K562 (cell line): ENCODE measurements at regions not wholly inside any gene's neighbourhood (a gene's known extent, or its start where the extent isn't known, plus 50 kb on each side); places are given as distances from the start of the nearest gene placed in this dataset.

ENCODE experiments used
- ATAC-seq: fragments of 200-7000 bp; cut with Tn5 transposase; 3 replicates; pipeline ENCODE4 v1.9.1; 2020; ENCODE audit warnings: moderate library complexity
- BruUV-seq: library from RNA; stranded (reverse); fragments of 400-500 nt; replicated peaks from 2 replicates; lab custom pipeline; 2021; lab: Mats Ljungman, UMichigan
- CTCF ChIA-PET: fragments of 300-600 bp; formaldehyde crosslinking; extraction: SDS; loops from one replicate; lab custom pipeline; 2021; ENCODE audit warnings: low intra/inter-chr PET ratio; lab: Yijun Ruan, JAX
- POLR2A ChIA-PET: fragments of 300-600, 350-650 bp; sonication (Branson Sonifier 250); formaldehyde crosslinking; extraction: SDS; loops from one replicate; lab custom pipeline; 2021; ENCODE audit warnings: antibody characterized with exemption, inconsistent platforms; lab: Yijun Ruan, JAX
- DNase-seq, 4 experiments: peaks; one replicate each; pipeline versions ENCODE4 v3.0.0 to v3.0.0-alpha.2; 2011 to 2018; ENCODE audit warnings: low spot score in 3 of 4, mixed read lengths in 3 of 4; ENCODE audit errors: extremely low read depth in 1 of 4
- FAIRE-seq: peaks from 2 replicates; lab custom pipeline; 2011; peaks lifted over from hg19 to GRCh38; lab: Jason Lieb, UNC
- H2AFZ ChIP-seq: 2 replicates; pipeline ENCODE4 v1.6.0; 2011; ENCODE audit warnings: low read depth, low read length, control low read depth, inconsistent platforms
- H3K27ac ChIP-seq: fragments of 200-600 bp; 3 replicates; pipeline ENCODE4 v1.8.0; 2011; ENCODE audit warnings: low read depth, mild to moderate bottlenecking, control low read depth, inconsistent platforms, low read length, moderate library complexity, mixed read lengths; ENCODE audit errors: extremely low read depth
- H3K27me3 ChIP-seq, 2 experiments: fragments of 300-600 bp in 1 of 2; 2 replicates in 1 of 2; 3 replicates in 1 of 2; pipeline versions ENCODE4 v1.6.0 to v1.8.0; 2011; ENCODE audit warnings: inconsistent platforms in 2 of 2, low read length in 2 of 2, mild to moderate bottlenecking in 1 of 2, mixed read lengths in 1 of 2, moderate library complexity in 1 of 2; ENCODE audit not compliant: control insufficient read depth in 2 of 2, insufficient read depth in 2 of 2
- H3K36me3 ChIP-seq: fragments of 300-600 bp; 3 replicates; pipeline ENCODE4 v1.8.0; 2011; ENCODE audit warnings: mild to moderate bottlenecking, low read length, inconsistent platforms; ENCODE audit not compliant: control insufficient read depth, insufficient read depth
- H3K4me1 ChIP-seq, 2 experiments: fragments of 200-600 bp in 1 of 2; replicated peaks in 1 of 2; 2 replicates in 1 of 2; 3 replicates in 1 of 2; pipeline versions ENCODE4 v1.5.1 to v1.8.0; 2011; ENCODE audit warnings: inconsistent platforms in 2 of 2, low read length in 2 of 2, mild to moderate bottlenecking in 1 of 2, mixed read lengths in 1 of 2, moderate library complexity in 1 of 2; ENCODE audit not compliant: control insufficient read depth in 2 of 2, insufficient read depth in 2 of 2
- H3K4me2 ChIP-seq: 2 replicates; pipeline ENCODE4 v1.6.1; 2011; ENCODE audit warnings: low read length, control low read depth, inconsistent platforms, mixed read lengths; ENCODE audit not compliant: insufficient read depth
- H3K4me3 ChIP-seq: fragments of 200-600 bp; sonication (generic), shearing (Covaris generic); 2 replicates; pipeline ENCODE4 v1.5.1; 2016; ENCODE audit warnings: control low read depth, inconsistent platforms
- H3K79me2 ChIP-seq: fragments of 200-600 bp; 3 replicates; pipeline ENCODE4 v1.8.0; 2011; ENCODE audit warnings: low read length, inconsistent platforms; ENCODE audit not compliant: control insufficient read depth, insufficient read depth
- H3K9ac ChIP-seq, 2 experiments: 2 replicates each; pipeline versions ENCODE4 v1.6.0 to v1.6.1; 2011; ENCODE audit warnings: low read depth in 2 of 2, low read length in 2 of 2, control low read depth in 1 of 2, inconsistent platforms in 1 of 2, mild to moderate bottlenecking in 1 of 2, mixed read lengths in 1 of 2; ENCODE audit not compliant: insufficient read depth in 1 of 2
- H3K9me1 ChIP-seq: one replicate; pipeline ENCODE4 v1.6.0; 2011; ENCODE audit warnings: inconsistent platforms, mild to moderate bottlenecking, low read length, moderate library complexity; ENCODE audit not compliant: control insufficient read depth, insufficient read depth
- H3K9me3 ChIP-seq: replicated peaks from 2 replicates; pipeline ENCODE4 v1.5.1; 2011; ENCODE audit warnings: low read depth, low read length, inconsistent platforms; ENCODE audit not compliant: control insufficient read depth, insufficient read depth
- H4K20me1 ChIP-seq: replicated peaks from 2 replicates; pipeline ENCODE4 v1.6.1; 2011; ENCODE audit warnings: low read length, inconsistent platforms, mixed read lengths; ENCODE audit not compliant: control insufficient read depth, insufficient read depth
- CREBBP ChIP-seq: IDR thresholded peaks from one replicate; pipeline ENCODE4 v1.6.1; 2012; ENCODE audit warnings: low read depth, mild to moderate bottlenecking, control low read depth, inconsistent platforms, low read length
- HCFC1 ChIP-seq: IDR thresholded peaks from 2 replicates; pipeline ENCODE4 v1.6.1; 2012; ENCODE audit warnings: low read depth, low read length, improper control_type of control experiment
- HOMEZ ChIP-seq: fragments of 250-450 bp; sonication (Bioruptor Pico); IDR thresholded peaks from 2 replicates; pipeline ENCODE4 v1.4.0; 2020; ENCODE audit warnings: mild to moderate bottlenecking, moderate library complexity
- MED1 ChIP-seq: sonication (generic); formaldehyde crosslinking; IDR thresholded peaks from 2 replicates; pipeline ENCODE4 v1.8.1; 2023; ENCODE audit warnings: missing genetic modification reagents, borderline replicate concordance
- ZEB2 ChIP-seq: fragments of 450-650 bp; IDR thresholded peaks from 2 replicates; pipeline ENCODE4 v1.6.1; 2016
- ZNF551 ChIP-seq: fragments of 250-450 bp; sonication (Bioruptor Pico); IDR thresholded peaks from 2 replicates; pipeline ENCODE4 v1.5.0; 2021; ENCODE audit warnings: mild to moderate bottlenecking, moderate library complexity
- ZNF766 ChIP-seq: fragments of 200-800 bp; sonication (Bioruptor generic); conservative IDR thresholded peaks from 2 replicates; pipeline ENCODE4 v1.6.1; 2016; ENCODE audit warnings: missing genetic modification characterization, missing compliant biosample characterization
- WGBS: fragments of 100-300 bp; shearing (Covaris generic); methylation state at CpG from one replicate; pipeline ENCODE4 v1.1.6; 2016; ENCODE audit warnings: low coverage, mixed read lengths; ENCODE audit not compliant: insufficient coverage; ENCODE audit errors: missing lambda C conversion rate; 5-methylcytosine and 5-hydroxymethylcytosine counted together
- in situ Hi-C: fragments of 300-500 bp; cut with MboI; formaldehyde crosslinking; loops from 4 replicates; pipeline ENCODE4 v1.15.0; 2018; ENCODE audit warnings: inconsistent platforms, mixed read lengths
- intact Hi-C: fragments of 100-400 bp; cut with micrococcal nuclease; formaldehyde crosslinking; loops from 2 replicates; pipeline ENCODE4 v1.14.2; 2022
- TF ChIP-seq, protein P1 (sequence below): sonication (generic); formaldehyde crosslinking; IDR thresholded peaks from 2 replicates; pipeline ENCODE4 v1.8.0; 2023; ENCODE audit warnings: missing genetic modification reagents, mild to moderate bottlenecking, borderline replicate concordance

DNA sequence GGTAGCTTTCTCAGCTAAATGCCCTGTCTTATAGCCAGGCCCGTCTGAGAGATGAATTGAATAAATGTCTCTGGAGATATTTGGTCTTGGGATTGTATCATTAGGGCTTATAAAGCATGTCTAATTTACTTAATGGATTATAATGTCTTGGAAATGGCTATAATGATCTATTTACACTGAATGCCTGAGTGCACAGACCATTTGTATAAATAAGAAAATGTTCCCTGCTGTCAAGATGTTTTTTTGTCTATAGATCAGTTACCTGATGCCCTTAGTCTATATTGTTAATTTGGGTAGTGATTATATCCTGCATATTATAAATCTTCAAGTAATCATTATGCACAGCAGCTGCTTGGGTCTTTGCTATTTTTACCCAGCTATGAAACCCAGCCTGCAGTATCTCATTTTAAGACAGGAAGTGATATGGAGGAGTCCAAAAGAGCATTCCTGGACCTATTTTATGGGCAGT, 112.9 kb upstream of the ACTBL2 start:
- Histone ChIP-seq H2AFZ (no peak overlapping the region), H3K4me3 (no peak overlapping the region), H3K4me2 (no peak overlapping the region), H3K9ac (no peak overlapping the region), H3K79me2 (no peaks in the 10 kb centered on the region), H3K27ac (no peak overlapping the region), H3K9me1 (no peaks in the 10 kb centered on the region), H3K4me1 (no peaks in the 10 kb centered on the region), H3K36me3 (no peaks in the 10 kb centered on the region), H4K20me1 (no peaks in the 10 kb centered on the region), H3K27me3 (peaks cover 0 to 12% of the 10 kb centered on the region in 2 experiments; a peak in 3 of 5 replicates), H3K9me3 (no peaks in the 10 kb centered on the region)
- WGBS: 0% methylated on average over 1 of the region's 1 CpG
- intact Hi-C loops: no loop called here
- no TSS peak for BruUV-seq
- FAIRE-seq (no peak), ATAC-seq (no peak), DNase-seq (no peak)
- TF ChIP-seq, protein P1, sequence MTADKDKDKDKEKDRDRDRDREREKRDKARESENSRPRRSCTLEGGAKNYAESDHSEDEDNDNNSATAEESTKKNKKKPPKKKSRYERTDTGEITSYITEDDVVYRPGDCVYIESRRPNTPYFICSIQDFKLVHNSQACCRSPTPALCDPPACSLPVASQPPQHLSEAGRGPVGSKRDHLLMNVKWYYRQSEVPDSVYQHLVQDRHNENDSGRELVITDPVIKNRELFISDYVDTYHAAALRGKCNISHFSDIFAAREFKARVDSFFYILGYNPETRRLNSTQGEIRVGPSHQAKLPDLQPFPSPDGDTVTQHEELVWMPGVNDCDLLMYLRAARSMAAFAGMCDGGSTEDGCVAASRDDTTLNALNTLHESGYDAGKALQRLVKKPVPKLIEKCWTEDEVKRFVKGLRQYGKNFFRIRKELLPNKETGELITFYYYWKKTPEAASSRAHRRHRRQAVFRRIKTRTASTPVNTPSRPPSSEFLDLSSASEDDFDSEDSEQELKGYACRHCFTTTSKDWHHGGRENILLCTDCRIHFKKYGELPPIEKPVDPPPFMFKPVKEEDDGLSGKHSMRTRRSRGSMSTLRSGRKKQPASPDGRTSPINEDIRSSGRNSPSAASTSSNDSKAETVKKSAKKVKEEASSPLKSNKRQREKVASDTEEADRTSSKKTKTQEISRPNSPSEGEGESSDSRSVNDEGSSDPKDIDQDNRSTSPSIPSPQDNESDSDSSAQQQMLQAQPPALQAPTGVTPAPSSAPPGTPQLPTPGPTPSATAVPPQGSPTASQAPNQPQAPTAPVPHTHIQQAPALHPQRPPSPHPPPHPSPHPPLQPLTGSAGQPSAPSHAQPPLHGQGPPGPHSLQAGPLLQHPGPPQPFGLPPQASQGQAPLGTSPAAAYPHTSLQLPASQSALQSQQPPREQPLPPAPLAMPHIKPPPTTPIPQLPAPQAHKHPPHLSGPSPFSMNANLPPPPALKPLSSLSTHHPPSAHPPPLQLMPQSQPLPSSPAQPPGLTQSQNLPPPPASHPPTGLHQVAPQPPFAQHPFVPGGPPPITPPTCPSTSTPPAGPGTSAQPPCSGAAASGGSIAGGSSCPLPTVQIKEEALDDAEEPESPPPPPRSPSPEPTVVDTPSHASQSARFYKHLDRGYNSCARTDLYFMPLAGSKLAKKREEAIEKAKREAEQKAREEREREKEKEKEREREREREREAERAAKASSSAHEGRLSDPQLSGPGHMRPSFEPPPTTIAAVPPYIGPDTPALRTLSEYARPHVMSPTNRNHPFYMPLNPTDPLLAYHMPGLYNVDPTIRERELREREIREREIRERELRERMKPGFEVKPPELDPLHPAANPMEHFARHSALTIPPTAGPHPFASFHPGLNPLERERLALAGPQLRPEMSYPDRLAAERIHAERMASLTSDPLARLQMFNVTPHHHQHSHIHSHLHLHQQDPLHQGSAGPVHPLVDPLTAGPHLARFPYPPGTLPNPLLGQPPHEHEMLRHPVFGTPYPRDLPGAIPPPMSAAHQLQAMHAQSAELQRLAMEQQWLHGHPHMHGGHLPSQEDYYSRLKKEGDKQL (CRISPR knock-in tag): no peak
- TF ChIP-seq ZNF551 (no peak), MED1 (CRISPR knock-in tag) (no peak), ZNF766 (CRISPR knock-in tag) (no peak), HCFC1 (no peak), CREBBP (no peak), ZEB2 (no peak), HOMEZ (CRISPR knock-in tag) (no peak)
- POLR2A ChIA-PET: no interaction called here
- in situ Hi-C loops: no loop called here
- CTCF ChIA-PET: no interaction called here
